Naive thymus-derived CD4-positive, alpha-beta T cell (primary cell): ENCODE measurements at regions not wholly inside any gene's neighbourhood (a gene's known extent, or its start where the extent isn't known, plus 50 kb on each side); places are given as distances from the start of the nearest gene placed in this dataset.
"Not testable (repeated sequence)": the region's sequence is repeated elsewhere in the genome, so short reads cannot be mapped to it uniquely, and the experiment has no call there.

Source experiments
- ATAC-seq: fragments of 150-1000 bp; cut with Tn5 transposase; 2 replicates; pipeline ENCODE4 v1.10.0; 2021; ENCODE audit warnings: mild to moderate bottlenecking, moderate library complexity
- CTCF ChIA-PET: fragments of 350-600 bp; sonication (Branson Sonifier 250); formaldehyde crosslinking; loops from one replicate; lab custom pipeline; 2021; ENCODE audit warnings: antibody characterized with exemption; lab: Charles Lee
- POLR2A ChIA-PET: fragments of 350-600 bp; sonication (Branson Sonifier 250); formaldehyde crosslinking; loops from one replicate; lab custom pipeline; 2021; ENCODE audit warnings: antibody characterized with exemption, inconsistent platforms; lab: Charles Lee
- DNase-seq, 9 donors: peaks; one replicate each; pipeline versions ENCODE4 v3.0.0 to v3.0.0-alpha.2; 2020 to 2022; ENCODE audit warnings: mixed read lengths in 1 of 9
- H3K27ac ChIP-seq: one replicate; pipeline ENCODE4 v1.7.0; 2013; ENCODE audit warnings: mild to moderate bottlenecking, low read depth, low read length, moderate library complexity
- H3K27me3 ChIP-seq, 2 donors: one replicate each; pipeline ENCODE4 v1.7.0; 2013; ENCODE audit warnings: low read length in 2 of 2, mild to moderate bottlenecking in 2 of 2, moderate library complexity in 2 of 2; ENCODE audit not compliant: control insufficient read depth in 2 of 2, insufficient read depth in 2 of 2
- H3K36me3 ChIP-seq, 3 experiments: 1 replicate in 2 of 3; 2 replicates in 1 of 3; pipeline ENCODE4 v1.7.0; 2013; ENCODE audit warnings: low read length in 3 of 3, mild to moderate bottlenecking in 3 of 3, moderate library complexity in 1 of 3; ENCODE audit not compliant: insufficient read depth in 3 of 3, control insufficient read depth in 2 of 3
- H3K4me1 ChIP-seq, 2 donors: one replicate each; pipeline ENCODE4 v1.7.0; 2013; ENCODE audit warnings: low read length in 2 of 2, mild to moderate bottlenecking in 2 of 2, moderate library complexity in 1 of 2; ENCODE audit not compliant: control insufficient read depth in 2 of 2, insufficient read depth in 2 of 2
- H3K4me3 ChIP-seq: 2 replicates; pipeline ENCODE4 v1.7.0; 2013; ENCODE audit warnings: mild to moderate bottlenecking, low read length
- H3K9me3 ChIP-seq, 3 experiments: 1 replicate in 2 of 3; 2 replicates in 1 of 3; pipeline ENCODE4 v1.7.0; 2013; ENCODE audit warnings: low read length in 3 of 3; ENCODE audit not compliant: control insufficient read depth in 2 of 3
- H3K27ac Mint-ChIP-seq, 9 donors: one replicate each; pipeline ENCODE4 v1.8.0; 2020 to 2022; ENCODE audit warnings: mixed read lengths in 9 of 9, mild to moderate bottlenecking in 8 of 9, moderate library complexity in 5 of 9, inconsistent platforms in 2 of 9
- H3K27me3 Mint-ChIP-seq, 5 donors: one replicate each; pipeline ENCODE4 v1.8.0; 2021 to 2022; ENCODE audit warnings: mixed read lengths in 5 of 5, mild to moderate bottlenecking in 1 of 5
- H3K36me3 Mint-ChIP-seq, 5 donors: one replicate each; pipeline ENCODE4 v1.8.0; 2020 to 2022; ENCODE audit warnings: mixed read lengths in 5 of 5, mild to moderate bottlenecking in 3 of 5, inconsistent platforms in 1 of 5
- H3K4me1 Mint-ChIP-seq, 7 donors: one replicate each; pipeline ENCODE4 v1.8.0; 2020 to 2022; ENCODE audit warnings: mixed read lengths in 7 of 7, mild to moderate bottlenecking in 3 of 7, inconsistent platforms in 1 of 7
- H3K4me3 Mint-ChIP-seq, 10 donors: one replicate each; pipeline ENCODE4 v1.8.0; 2020 to 2022; ENCODE audit warnings: mild to moderate bottlenecking in 10 of 10, mixed read lengths in 10 of 10, moderate library complexity in 6 of 10, inconsistent platforms in 2 of 10
- H3K9me3 Mint-ChIP-seq, 11 donors: one replicate each; pipeline ENCODE4 v1.8.0; 2020 to 2022; ENCODE audit warnings: mixed read lengths in 11 of 11, mild to moderate bottlenecking in 4 of 11, inconsistent platforms in 1 of 11, moderate library complexity in 1 of 11
- intact Hi-C, 2 donors: fragments of 100-400 bp; cut with micrococcal nuclease; formaldehyde crosslinking; loops; one replicate each; pipeline ENCODE4 v1.15.1; 2023

DNA sequence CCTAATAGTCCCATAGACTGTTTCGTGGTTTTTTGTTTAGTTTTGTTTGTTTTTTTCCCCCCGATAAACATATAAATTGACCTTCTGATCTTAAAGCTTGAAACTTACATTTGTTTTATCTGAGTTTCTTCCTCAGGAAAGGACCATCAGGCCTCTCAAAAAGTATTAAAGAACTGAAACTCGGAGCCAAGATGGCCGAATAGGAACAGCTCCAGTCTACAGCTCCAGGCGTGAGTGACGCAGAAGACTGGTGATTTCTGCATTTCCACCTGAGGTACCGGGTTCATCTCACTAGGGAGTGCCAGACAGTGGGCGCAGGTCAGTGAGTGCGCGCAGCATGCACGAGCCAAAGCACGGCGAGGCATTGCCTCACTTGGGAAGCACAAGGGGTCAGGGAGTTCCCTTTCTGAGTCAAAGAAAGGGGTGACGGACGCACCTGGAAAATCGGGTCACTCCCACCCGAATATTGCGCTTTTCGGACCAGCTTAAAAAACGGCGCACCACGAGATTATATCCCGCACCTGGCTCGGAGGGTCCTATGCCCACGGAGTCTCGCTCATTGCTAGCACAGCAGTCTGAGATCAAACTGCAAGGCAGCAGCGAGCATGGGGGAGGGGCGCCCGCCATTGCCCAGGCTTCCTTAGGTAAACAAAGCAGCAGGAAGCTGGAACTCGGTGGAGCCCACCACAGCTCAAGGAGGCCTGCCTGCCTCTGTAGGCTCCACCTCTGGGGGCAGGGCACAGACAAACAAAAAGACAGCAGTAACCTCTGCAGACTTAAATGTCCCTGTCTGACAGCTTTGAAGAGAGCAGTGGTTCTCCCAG lies 215.8 kb upstream of the GJE1 start:
- H3K4me3 ChIP-seq, intact Hi-C loops, H3K4me1 Mint-ChIP-seq, DNase-seq, H3K4me3 Mint-ChIP-seq, H3K9me3 Mint-ChIP-seq, H3K36me3 Mint-ChIP-seq, H3K27me3 ChIP-seq, CTCF ChIA-PET, H3K36me3 ChIP-seq, H3K4me1 ChIP-seq, POLR2A ChIA-PET, H3K27ac Mint-ChIP-seq, ATAC-seq, H3K27ac ChIP-seq, H3K9me3 ChIP-seq: not testable (repeated sequence)
- H3K27me3 Mint-ChIP-seq: peaks cover 0 to 17% (median 0%) of the 10 kb centered on the region in 5 donors

DNA sequence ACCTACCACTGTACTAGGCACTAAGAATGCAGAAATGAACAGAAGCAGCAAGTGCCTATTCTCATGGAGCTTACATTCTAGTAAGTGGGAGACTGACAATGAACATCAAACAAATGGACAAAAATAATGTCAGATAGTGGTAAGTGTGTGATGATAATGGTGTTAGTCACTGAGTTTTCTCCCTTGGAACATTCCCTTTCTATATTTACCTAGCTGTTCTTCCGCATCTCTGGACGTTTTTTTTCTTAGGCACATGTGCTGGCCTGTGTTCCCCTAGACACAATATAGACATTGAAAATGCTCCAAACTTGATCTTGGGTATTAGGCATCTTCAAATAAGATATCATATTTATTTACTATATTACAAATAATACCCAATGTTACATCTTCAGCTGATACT lies 218.1 kb upstream of the GJE1 start:
- Histone ChIP-seq H3K27ac (no peak overlapping the region), H3K27me3 (no peaks in the 10 kb centered on the region), H3K9me3 (no peaks in the 10 kb centered on the region), H3K4me1 (no peaks in the 10 kb centered on the region), H3K4me3 (no peak overlapping the region), H3K36me3 (no peaks in the 10 kb centered on the region)
- Mint-ChIP-seq H3K9me3 (peaks cover 0 to 6% (median 0%) of the 10 kb centered on the region in 11 donors), H3K36me3 (no peaks in the 10 kb centered on the region), H3K27me3 (peaks cover 0 to 17% (median 0%) of the 10 kb centered on the region in 5 donors), H3K4me1 (no peaks in the 10 kb centered on the region), H3K27ac (no peak overlapping the region), H3K4me3 (no peak overlapping the region)
- ChIA-PET CTCF (no interaction called here), POLR2A (no interaction called here)
- no peak for DNase-seq
- no peak for ATAC-seq
- intact Hi-C loops: no loop called here

DNA sequence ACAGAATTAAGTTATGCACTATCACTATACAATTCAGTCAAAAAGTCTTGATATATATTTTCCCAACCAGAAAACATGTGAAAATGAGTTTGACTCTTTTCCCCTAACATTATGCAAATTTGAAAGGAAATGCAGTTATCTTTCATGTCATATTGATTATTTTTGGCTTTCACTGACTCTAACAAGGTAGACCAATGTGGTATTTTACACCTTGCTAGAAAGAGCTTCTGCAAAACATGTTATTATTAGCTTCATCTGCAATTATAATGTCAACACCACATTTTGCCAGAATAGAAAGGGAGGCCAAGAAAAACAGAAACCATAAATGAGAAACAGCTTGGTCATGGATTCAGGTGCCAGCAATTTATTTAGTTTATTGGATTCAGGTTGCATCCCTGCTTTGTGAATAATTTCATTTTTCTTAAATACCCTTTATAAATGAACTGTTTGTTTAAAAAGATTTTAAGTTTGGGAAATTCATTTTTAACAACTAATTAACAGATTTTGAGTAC lies 226.1 kb upstream of the GJE1 start:
- H3K4me3 Mint-ChIP-seq: no peak overlapping the region
- Histone ChIP-seq H3K27ac (no peak overlapping the region), H3K27me3 (no peaks in the 10 kb centered on the region), H3K36me3 (no peaks in the 10 kb centered on the region), H3K4me1 (no peaks in the 10 kb centered on the region), H3K9me3 (no peaks in the 10 kb centered on the region), H3K4me3 (no peak overlapping the region)
- H3K36me3 Mint-ChIP-seq: no peaks in the 10 kb centered on the region
- no peak overlapping the region for H3K27ac Mint-ChIP-seq
- no peak for DNase-seq
- H3K4me1 Mint-ChIP-seq: peaks cover 0 to 2% (median 0%) of the 10 kb centered on the region in 7 donors
- CTCF ChIA-PET: no interaction called here
- H3K27me3 Mint-ChIP-seq: no peaks in the 10 kb centered on the region
- no peak for ATAC-seq
- H3K9me3 Mint-ChIP-seq: peaks cover 0 to 3% (median 0%) of the 10 kb centered on the region in 11 donors
- POLR2A ChIA-PET: no interaction called here
- intact Hi-C loops: no loop called here

DNA sequence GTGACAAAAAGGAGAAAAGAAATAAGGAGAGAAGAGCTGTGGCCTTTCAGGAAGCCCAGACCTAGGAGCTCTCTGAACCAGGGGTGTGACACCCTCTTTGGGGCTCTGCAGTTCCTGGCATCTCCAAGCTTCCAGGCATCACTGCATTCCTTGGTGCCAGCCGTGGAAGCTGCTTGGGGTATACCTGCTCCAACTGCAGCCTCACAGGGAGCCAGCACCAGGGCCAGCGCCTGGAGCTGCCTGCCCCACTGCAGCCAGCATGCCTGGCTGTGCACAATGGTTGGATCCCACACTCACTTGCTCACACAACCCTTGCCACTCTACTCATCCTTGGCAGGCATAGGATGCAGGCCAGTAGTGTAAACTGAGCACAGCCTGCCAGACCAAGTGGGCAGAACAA lies 242.1 kb upstream of the GJE1 start:
- no peak overlapping the region for H3K4me3 ChIP-seq
- ATAC-seq (no peak), DNase-seq (no peak)
- no peak overlapping the region for H3K27ac ChIP-seq
- peaks cover 0 to 5% (median 0%) of the 10 kb centered on the region in 5 donors for H3K36me3 Mint-ChIP-seq
- POLR2A ChIA-PET: no interaction called here
- CTCF ChIA-PET: no interaction called here
- peaks cover 0 to 5% (median 0%) of the 10 kb centered on the region in 3 experiments for H3K9me3 ChIP-seq
- no peaks in the 10 kb centered on the region for H3K27me3 Mint-ChIP-seq
- H3K4me1 ChIP-seq: no peaks in the 10 kb centered on the region
- H3K27ac Mint-ChIP-seq: no peak overlapping the region
- H3K4me3 Mint-ChIP-seq: no peak overlapping the region
- H3K4me1 Mint-ChIP-seq: no peaks in the 10 kb centered on the region
- intact Hi-C loops: no loop called here
- no peaks in the 10 kb centered on the region for H3K27me3 ChIP-seq
- no peaks in the 10 kb centered on the region for H3K36me3 ChIP-seq
- H3K9me3 Mint-ChIP-seq: peaks cover 0 to 32% (median 11%) of the 10 kb centered on the region in 11 donors

DNA sequence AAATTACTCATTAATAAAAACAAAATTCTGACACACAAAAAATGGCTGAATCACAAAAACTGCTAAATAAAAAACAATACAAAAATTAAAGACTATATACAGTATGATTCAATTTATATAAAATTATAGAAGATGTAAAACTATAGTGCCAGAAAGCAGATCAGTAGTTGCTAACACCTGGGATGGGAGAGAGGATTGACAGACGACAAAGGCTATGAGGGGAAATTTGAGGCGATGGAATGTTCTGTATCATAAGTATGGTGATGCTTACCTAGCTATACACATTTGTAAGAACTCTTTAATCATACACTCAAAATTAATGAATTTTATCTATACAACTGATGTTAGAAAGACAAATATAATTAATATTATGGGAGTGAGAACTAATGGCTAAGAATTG lies 247.9 kb upstream of the GJE1 start:
- Mint-ChIP-seq H3K4me1 (no peaks in the 10 kb centered on the region), H3K27me3 (no peaks in the 10 kb centered on the region), H3K27ac (no peak overlapping the region), H3K36me3 (peaks cover 0 to 5% (median 0%) of the 10 kb centered on the region in 5 donors), H3K4me3 (no peak overlapping the region), H3K9me3 (peaks cover 0 to 39% (median 11%) of the 10 kb centered on the region in 11 donors)
- Histone ChIP-seq H3K4me3 (no peak overlapping the region), H3K36me3 (no peaks in the 10 kb centered on the region), H3K4me1 (no peaks in the 10 kb centered on the region), H3K9me3 (peaks cover 0 to 5% (median 0%) of the 10 kb centered on the region in 3 experiments), H3K27ac (no peak overlapping the region), H3K27me3 (no peaks in the 10 kb centered on the region)
- ChIA-PET CTCF (no interaction called here), POLR2A (interaction anchor here (0.6 kb wide), 1 partner anchor 19 kb away, joined by 3 read pairs; no protein-coding TSS in a partner anchor)
- ATAC-seq (no peak), DNase-seq (no peak)
- intact Hi-C loops: no loop called here

DNA sequence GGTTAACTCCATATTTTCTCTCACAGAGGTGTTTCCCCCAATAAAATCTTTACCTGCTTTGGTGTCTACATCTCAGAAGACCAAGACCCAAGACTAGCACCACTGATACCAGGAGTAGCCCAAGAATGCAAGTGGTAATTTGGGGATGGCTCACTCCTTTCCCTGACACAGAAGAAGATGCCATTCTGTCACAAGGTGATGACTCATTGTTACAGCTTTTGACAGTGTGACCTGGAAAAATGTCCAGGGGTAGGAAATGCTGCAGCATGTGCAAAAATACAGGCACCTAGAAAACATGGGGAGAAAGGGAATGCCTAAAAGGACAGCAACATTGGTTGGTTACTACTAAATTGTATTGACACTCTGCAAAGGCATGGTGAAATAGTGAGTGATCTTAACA lies 254.0 kb upstream of the GJE1 start:
- DNase-seq (no peak), ATAC-seq (no peak)
- Histone ChIP-seq H3K36me3 (no peaks in the 10 kb centered on the region), H3K4me3 (no peak overlapping the region), H3K9me3 (no peaks in the 10 kb centered on the region), H3K27ac (no peak overlapping the region), H3K4me1 (no peaks in the 10 kb centered on the region), H3K27me3 (no peaks in the 10 kb centered on the region)
- Mint-ChIP-seq H3K4me3 (no peak overlapping the region), H3K27ac (no peak overlapping the region), H3K9me3 (peaks cover 0 to 6% (median 0%) of the 10 kb centered on the region in 11 donors), H3K27me3 (no peaks in the 10 kb centered on the region), H3K4me1 (no peaks in the 10 kb centered on the region), H3K36me3 (no peaks in the 10 kb centered on the region)
- CTCF ChIA-PET: no interaction called here
- intact Hi-C loops: no loop called here
- POLR2A ChIA-PET: no interaction called here
